Inferior parietal cortex (tissue), 1 donor: ENCODE measurements at regions not wholly inside any gene's neighbourhood (a gene's known extent, or its start where the extent isn't known, plus 50 kb on each side); places are given as distances from the start of the nearest gene placed in this dataset.

Source experiments
- DNase-seq: peaks from one replicate; pipeline ENCODE4 v3.0.0-alpha.2; 2016; ENCODE audit errors: extremely low spot score

- peak; percentile 35 for DNase-seq
These were observed 50.9 kb upstream of the CNIH3 start for GRCh38 chr1:224565186-224565585.

- no peak for DNase-seq
These were observed 50.3 kb upstream of the CNIH3 start for GRCh38 chr1:224565611-224566406.
